Sciatic nerve (tissue), 2 donors: ENCODE measurements at regions not wholly inside any gene's neighbourhood (a gene's known extent, or its start where the extent isn't known, plus 50 kb on each side); places are given as distances from the start of the nearest gene placed in this dataset.
A peak's percentile ranks its signal among the peaks of the same experiment; 100 is the strongest.

Experiments used
- ATAC-seq: fragments of 200-7000 bp; cut with Tn5 transposase; one replicate; pipeline ENCODE4 v1.9.1; 2020; ENCODE audit warnings: mild to moderate bottlenecking, moderate library complexity
- DNase-seq: peaks from one replicate; pipeline ENCODE4 v3.0.0-alpha.2; 2020; ENCODE audit warnings: low spot score
- intact Hi-C: fragments of 100-400 bp; cut with DNase I; formaldehyde crosslinking; loops from one replicate; pipeline ENCODE4 v1.14.2; 2022
- donor health status: DM: no; HTN: no; CAD: no.
- donor health status: DM: no; HTN: no; CAD: no.

DNA sequence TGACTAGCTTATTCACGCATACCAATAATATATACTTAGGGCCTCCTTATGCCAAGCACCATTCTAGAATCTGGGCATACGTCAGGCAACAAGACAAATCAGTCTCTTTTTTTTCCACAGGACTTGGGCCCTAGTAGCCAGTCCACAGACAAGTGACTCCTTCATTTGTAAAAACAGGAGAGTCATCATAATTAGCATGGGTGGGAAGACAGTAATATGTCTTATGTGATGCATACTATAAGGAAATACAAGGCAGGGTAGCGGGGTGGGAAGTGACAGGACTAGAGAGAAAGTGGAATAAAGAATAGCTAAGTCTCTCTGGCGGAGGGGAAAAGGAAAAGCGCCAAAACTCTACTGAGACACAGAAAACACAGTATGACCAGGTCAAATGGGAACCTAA is 439.6 kb upstream of the MDFIC2 start:
- ATAC-seq (no peak), DNase-seq (no peak)

DNA sequence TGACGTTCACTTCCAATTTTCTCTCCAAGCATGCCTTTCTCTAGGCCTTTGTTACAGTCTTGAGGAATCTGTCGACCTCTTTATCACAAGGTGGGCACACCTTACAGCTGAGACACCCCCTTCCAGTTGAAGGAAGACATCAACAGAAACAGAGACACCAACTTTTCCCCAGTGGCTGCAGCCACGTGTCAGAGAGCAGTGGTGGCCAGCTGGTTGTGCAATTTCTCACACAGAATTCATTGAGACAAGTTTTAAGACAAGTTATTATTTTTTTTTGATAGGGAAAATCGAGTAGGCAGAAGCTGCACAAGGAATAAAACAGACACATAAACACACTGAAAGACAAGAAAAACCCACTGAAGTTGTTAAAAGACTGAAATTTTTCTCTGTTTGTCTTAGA is 436.7 kb upstream of the MDFIC2 start:
- ATAC-seq (peak; percentile 61), DNase-seq (no peak)
- intact Hi-C loops: no loop called here

More for the DNA sequence above, 439.6 kb upstream of the MDFIC2 start:
- intact Hi-C loops: no loop called here

DNA sequence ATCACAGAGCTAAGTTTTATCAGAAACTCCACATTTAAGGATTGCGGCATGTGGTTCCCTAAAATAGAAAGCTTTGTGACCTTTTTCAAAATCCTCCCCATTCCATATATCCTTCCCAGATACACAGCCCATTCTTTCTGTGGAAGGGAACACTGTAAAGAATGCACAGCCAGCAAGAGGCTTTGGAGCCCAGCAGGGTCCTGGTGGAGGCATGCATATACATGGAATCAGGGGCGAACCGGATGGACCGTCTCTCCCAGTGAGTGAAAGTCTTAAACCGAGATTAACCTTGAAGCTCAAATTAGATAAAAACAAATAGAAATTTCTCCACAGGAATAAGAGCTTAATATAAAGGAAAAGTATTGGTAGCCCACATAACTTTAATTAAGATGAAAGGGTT is 436.2 kb upstream of the MDFIC2 start:
- intact Hi-C loops: no loop called here
- DNase-seq (no peak), ATAC-seq (no peak)

- no peak for ATAC-seq
- intact Hi-C loops: no loop called here
- DNase-seq: no peak
These were observed 435.4 kb upstream of the MDFIC2 start for GRCh38 chr3:70747847-70748246.

- ATAC-seq (no peak), DNase-seq (no peak)
- intact Hi-C loops: no loop called here
These were observed 432.1 kb upstream of the MDFIC2 start for GRCh38 chr3:70744536-70744935.

DNA sequence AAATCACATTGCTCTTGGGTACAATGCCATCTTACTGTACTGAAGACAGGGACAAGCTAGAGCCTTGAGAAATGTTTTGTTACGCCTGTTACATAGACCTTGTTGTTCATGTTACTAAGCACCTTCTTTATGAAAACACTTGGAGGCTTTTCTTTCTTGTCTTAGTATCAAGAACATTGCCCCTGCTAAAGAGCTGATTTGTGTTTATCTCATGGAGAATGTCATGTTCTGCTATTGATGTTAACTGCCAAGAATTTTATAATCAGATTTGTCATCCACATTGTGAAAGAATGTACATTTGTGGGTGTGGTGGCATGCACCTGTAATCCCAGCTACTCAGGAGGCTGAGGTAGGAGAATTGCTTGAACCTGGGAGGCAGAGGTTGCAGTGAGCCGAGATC is 431.3 kb upstream of the MDFIC2 start:
- no peak for ATAC-seq
- intact Hi-C loops: no loop called here
- DNase-seq: no peak

GRCh38 chr3:70742081-70742480 is 429.6 kb upstream of the MDFIC2 start:
- ATAC-seq: no peak
- intact Hi-C loops: no loop called here
- DNase-seq: no peak

DNA sequence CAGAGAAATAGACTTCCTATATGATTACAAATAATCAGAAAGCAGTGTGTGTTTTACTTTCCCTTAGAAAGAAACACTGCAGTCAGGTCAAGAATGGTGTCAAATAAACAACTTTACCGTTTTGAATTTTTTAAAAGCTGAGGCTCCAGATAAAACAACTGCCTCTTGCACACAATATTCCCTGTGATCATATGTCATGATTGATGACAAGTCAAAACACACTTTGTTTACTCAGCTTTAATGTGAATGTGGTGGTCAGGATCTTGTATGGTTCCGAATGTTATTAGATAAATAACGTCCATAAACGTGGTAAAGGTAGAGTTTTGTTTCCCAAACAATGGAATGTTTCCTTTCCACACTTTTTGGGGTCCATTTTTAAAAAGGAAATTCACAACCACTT is 428.4 kb upstream of the MDFIC2 start:
- no peak for DNase-seq
- intact Hi-C loops: no loop called here
- ATAC-seq: no peak

DNA sequence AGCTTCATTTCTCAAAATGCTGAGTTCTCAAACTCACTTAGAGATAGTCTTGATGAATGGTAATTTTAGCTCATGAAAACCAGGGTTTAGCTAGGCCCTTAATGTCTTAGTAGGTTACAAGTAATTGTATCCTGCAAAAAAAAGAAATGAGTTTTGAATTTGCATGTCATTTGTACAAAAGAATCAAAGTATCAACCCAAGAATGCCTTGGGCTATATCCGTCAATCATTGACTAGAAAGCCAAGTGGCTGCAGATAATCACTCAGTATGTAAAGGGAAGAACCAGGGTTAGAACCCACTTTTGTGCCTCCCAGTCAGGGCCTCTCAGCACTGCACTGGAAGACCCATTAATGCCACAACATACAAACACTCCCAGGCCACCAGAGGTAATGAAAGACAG is 427.6 kb upstream of the MDFIC2 start:
- ATAC-seq: no peak
- intact Hi-C loops: no loop called here
- no peak for DNase-seq

GRCh38 chr3:70738291-70738681 is 425.8 kb upstream of the MDFIC2 start:
- ATAC-seq (no peak), DNase-seq (no peak)
- intact Hi-C loops: no loop called here

DNA sequence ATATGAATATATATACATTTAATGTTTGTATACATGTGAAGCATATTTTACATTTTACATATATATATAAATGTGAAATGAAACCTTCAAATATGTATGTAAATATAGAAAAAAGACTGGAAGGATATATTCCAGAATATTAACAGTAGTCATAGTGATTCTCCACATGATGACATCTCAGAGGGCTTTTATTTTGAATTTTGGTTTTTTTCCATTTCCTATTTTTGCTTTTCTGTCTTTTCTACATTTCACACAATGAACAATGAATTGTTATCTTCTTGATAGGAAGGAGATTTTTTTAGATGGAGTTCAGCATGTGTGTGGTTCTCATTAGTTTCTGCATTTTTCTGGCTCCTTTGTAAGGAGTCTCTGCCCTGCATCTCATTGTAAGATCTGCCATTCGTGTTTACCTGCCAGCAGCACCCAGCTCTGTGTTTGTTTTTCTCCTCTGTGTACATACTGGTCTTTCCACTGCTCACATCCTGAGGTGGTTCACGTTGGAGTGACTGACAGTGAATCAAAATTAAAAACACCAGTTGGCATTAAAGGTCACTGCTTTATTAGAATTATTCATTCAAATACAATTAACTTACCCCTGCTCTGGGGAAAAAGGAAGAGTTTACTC is 425.3 kb upstream of the MDFIC2 start:
- intact Hi-C loops: no loop called here
- ATAC-seq (no peak), DNase-seq (no peak)

- intact Hi-C loops: no loop called here
These were observed 423.6 kb upstream of the MDFIC2 start for GRCh38 chr3:70736009-70736408.

GRCh38 chr3:70734756-70735155 is 422.3 kb upstream of the MDFIC2 start:
- intact Hi-C loops: no loop called here
- DNase-seq: no peak
- no peak for ATAC-seq

More at GRCh38 chr3:70736009-70736408, 423.6 kb upstream of the MDFIC2 start:
- DNase-seq (no peak), ATAC-seq (no peak)

DNA sequence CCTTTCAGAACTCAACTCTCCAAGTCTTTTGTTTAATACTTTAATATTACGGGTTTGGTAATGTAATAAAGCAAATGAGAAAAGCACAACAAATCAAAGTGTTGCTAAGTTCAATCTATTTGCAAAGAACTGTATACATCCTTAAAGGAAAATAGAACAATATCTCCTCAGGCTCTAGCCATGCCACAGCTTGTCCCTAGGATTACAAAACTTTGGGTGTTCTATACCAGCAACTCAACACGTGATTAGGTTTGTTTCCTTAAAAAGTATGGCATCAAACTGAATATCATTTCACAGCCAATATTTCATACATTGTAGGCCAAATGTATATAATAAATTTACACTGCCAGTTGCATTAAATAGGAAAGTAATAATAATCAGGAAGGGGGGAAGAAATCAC is 418.6 kb upstream of the MDFIC2 start:
- intact Hi-C loops: no loop called here
- no peak for DNase-seq
- ATAC-seq: no peak

DNA sequence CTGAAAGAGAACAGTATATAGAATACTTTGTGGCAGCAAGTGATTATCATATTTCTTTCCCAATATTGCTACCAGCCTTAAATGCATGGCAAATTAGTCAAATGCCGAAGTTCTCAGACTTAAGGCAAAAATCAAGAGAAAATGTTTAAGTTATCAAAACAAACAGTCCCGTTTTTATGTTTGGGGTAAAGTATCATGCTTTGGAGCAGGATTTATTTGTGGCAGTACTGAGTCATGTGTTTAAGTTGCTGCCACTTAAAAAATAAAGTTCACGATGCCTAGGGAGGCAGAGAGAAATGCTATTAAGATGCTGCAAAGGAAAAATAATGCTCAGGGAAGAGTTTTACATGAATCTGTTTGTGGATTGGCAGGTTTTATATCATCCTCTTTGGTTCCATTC is 417.4 kb upstream of the MDFIC2 start:
- ATAC-seq (no peak), DNase-seq (no peak)
- intact Hi-C loops: no loop called here

- DNase-seq (no peak), ATAC-seq (no peak)
- intact Hi-C loops: no loop called here
These were observed 415.9 kb upstream of the MDFIC2 start for GRCh38 chr3:70728311-70728710.

GRCh38 chr3:70726961-70727360 is 414.5 kb upstream of the MDFIC2 start:
- no peak for DNase-seq
- intact Hi-C loops: loop anchor here (2.0 kb wide), 1 partner anchor 38 kb away; no protein-coding TSS in a partner anchor
- ATAC-seq: no peak

- intact Hi-C loops: loop anchor here (2.0 kb wide), 1 partner anchor 38 kb away; no protein-coding TSS in a partner anchor
- ATAC-seq (no peak), DNase-seq (no peak)
These were observed 413.9 kb upstream of the MDFIC2 start for GRCh38 chr3:70726096-70726938.

GRCh38 chr3:70722018-70722417 is 409.6 kb upstream of the MDFIC2 start:
- intact Hi-C loops: no loop called here
- no peak for DNase-seq
- no peak for ATAC-seq

- DNase-seq (no peak), ATAC-seq (peak; percentile 80)
- intact Hi-C loops: no loop called here
These were observed 404.4 kb upstream of the MDFIC2 start for GRCh38 chr3:70716832-70717231.
